ENCODE measurements at regions not wholly inside any gene's neighbourhood (a gene's known extent, or its start where the extent isn't known, plus 50 kb on each side); places are given as distances from the start of the nearest gene placed in this dataset.
A peak's percentile ranks its signal among the peaks of the same experiment; 100 is the strongest.

GRCh38 chr14:86641310-86641709, 1111.4 kb downstream of the FLRT2 start:
- no peak for TF ChIP-seq CTCF (IDR thresholded peaks at IDR 0.05)
- Mint-ChIP-seq H3K9me3 (no peaks in the 10 kb centered on the region), H3K27ac (no peak overlapping the region), H3K27me3 (ENCODE audit: insufficient read depth) (no peaks in the 10 kb centered on the region), H3K4me1 (ENCODE audit: low read depth) (no peaks in the 10 kb centered on the region; the same call in 1 of the 2 replicates), H3K36me3 (ENCODE audit: low read depth) (no peaks in the 10 kb centered on the region), H3K4me3 (no peak overlapping the region)
- no peak for DNase-seq

DNA sequence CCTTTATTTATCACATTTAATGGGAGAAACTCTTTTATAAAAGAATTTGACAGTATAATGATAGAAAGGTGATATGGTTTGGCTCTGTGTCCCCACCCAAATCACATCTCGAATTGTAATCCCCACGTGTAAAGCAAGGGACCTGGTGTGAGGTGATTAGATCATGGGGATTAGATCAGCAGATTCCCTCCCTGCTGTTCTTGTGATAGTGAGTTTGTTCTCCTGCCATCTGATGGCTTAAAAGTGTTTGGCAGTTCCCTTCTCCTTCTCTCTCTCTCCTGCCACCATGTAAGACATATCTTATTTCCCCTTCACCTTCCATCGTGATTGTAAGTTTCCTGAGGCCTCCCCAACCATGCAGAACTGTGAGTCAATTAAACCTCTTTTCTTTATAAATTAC, 1110.3 kb downstream of the FLRT2 start:
- Mint-ChIP-seq H3K9me3 (no peaks in the 10 kb centered on the region), H3K4me1 (ENCODE audit: low read depth) (no peaks in the 10 kb centered on the region; the same call in 1 of the 2 replicates), H3K4me3 (no peak overlapping the region), H3K36me3 (ENCODE audit: low read depth) (no peaks in the 10 kb centered on the region), H3K27me3 (ENCODE audit: insufficient read depth) (no peaks in the 10 kb centered on the region), H3K27ac (no peak overlapping the region)
- DNase-seq, result no peak
- no peak; the same call in 1 of the 2 replicates for TF ChIP-seq CTCF (IDR thresholded peaks at IDR 0.05)

DNA sequence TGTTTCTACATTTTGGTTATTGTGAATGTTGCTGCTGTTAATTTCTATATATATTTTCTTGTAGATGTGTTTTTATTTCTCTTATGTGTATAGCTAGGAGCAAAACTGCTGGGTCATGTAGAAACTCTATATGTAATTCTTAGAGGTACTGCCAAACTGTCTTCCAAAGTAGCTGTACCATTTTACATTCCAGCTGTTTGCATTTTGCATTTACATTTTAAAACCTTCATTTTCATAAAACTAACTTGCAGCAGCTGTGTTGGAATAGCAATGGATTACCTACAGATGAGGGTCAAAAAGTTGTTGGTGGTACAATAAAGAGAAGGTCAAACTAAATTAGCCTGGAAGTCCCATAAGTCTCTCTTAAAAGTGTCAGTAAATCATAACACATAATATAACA, 1109.7 kb downstream of the FLRT2 start:
- DNase-seq, result no peak
- H3K27ac Mint-ChIP-seq, result no peak overlapping the region
- no peak for TF ChIP-seq CTCF (IDR thresholded peaks at IDR 0.05)
- H3K36me3 Mint-ChIP-seq (ENCODE audit: low read depth), result no peaks in the 10 kb centered on the region
- H3K9me3 Mint-ChIP-seq, result no peaks in the 10 kb centered on the region
- no peaks in the 10 kb centered on the region; the same call in 1 of the 2 replicates for H3K4me1 Mint-ChIP-seq (ENCODE audit: low read depth)
- H3K27me3 Mint-ChIP-seq (ENCODE audit: insufficient read depth), result no peaks in the 10 kb centered on the region
- no peak overlapping the region for H3K4me3 Mint-ChIP-seq

DNA sequence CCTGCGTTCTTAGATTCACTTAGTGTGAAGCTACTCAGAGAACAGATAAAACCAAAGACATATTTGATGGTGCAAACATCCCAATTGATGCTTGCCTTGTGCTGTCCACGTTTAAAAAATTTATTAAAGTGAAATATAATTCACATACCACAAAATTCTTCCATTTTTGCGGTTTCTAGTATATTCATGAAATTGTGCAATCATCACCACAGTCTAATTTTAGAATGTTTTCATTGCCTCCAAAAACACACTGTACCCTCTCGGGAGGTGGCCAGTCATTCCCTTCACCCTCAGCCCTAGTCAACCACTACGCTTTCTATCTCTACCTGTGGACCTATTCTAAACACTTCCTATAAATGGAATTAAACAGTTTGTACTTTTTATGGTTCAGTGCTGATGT, 1109.2 kb downstream of the FLRT2 start:
- no peak for DNase-seq
- Mint-ChIP-seq H3K27me3 (ENCODE audit: insufficient read depth) (no peaks in the 10 kb centered on the region), H3K36me3 (ENCODE audit: low read depth) (no peaks in the 10 kb centered on the region)

GRCh38 chr14:86627080-86627479, 1097.1 kb downstream of the FLRT2 start:
- Mint-ChIP-seq H3K27ac (peak overlapping the region; percentile 32; the same call in 1 of the 2 replicates), H3K4me1 (ENCODE audit: low read depth) (peaks cover 21% of the 10 kb centered on the region), H3K4me3 (no peak overlapping the region), H3K27me3 (ENCODE audit: insufficient read depth) (0 out of 2 replicates have a peak, but pooled peaks cover 2% of the 10 kb centered on the region), H3K36me3 (ENCODE audit: low read depth) (peaks cover 5% of the 10 kb centered on the region; the same call in 1 of the 2 replicates), H3K9me3 (peaks cover 5% of the 10 kb centered on the region)
- no peak for DNase-seq
- no peak for TF ChIP-seq CTCF (IDR thresholded peaks at IDR 0.05)

More for the DNA sequence above, 1109.2 kb downstream of the FLRT2 start:
- TF ChIP-seq CTCF (IDR thresholded peaks at IDR 0.05), result no peak
- Mint-ChIP-seq H3K27ac (no peak overlapping the region), H3K9me3 (no peaks in the 10 kb centered on the region), H3K4me3 (no peak overlapping the region), H3K4me1 (ENCODE audit: low read depth) (no peaks in the 10 kb centered on the region; the same call in 1 of the 2 replicates)

GRCh38 chr14:86626530-86626929, 1096.6 kb downstream of the FLRT2 start:
- peaks cover 5% of the 10 kb centered on the region for H3K9me3 Mint-ChIP-seq
- no peak for TF ChIP-seq CTCF (IDR thresholded peaks at IDR 0.05)
- H3K27me3 Mint-ChIP-seq (ENCODE audit: insufficient read depth), result 0 out of 2 replicates have a peak, but pooled peaks cover 2% of the 10 kb centered on the region
- peak; percentile 63 for DNase-seq
- H3K36me3 Mint-ChIP-seq (ENCODE audit: low read depth), result peaks cover 5% of the 10 kb centered on the region; the same call in 1 of the 2 replicates
- no peak overlapping the region for H3K27ac Mint-ChIP-seq
- H3K4me1 Mint-ChIP-seq (ENCODE audit: low read depth), result peaks cover 21% of the 10 kb centered on the region
- no peak overlapping the region for H3K4me3 Mint-ChIP-seq
